NCI-H1436 (cell line): ENCODE measurements at regions not wholly inside any gene's neighbourhood (a gene's known extent, or its start where the extent isn't known, plus 50 kb on each side); places are given as distances from the start of the nearest gene placed in this dataset.
A peak's percentile ranks its signal among the peaks of the same experiment; 100 is the strongest.
"Not testable (repeated sequence)": the region's sequence is repeated elsewhere in the genome, so short reads cannot be mapped to it uniquely, and the experiment has no call there.

Experiments used
- DNase-seq: peaks from one replicate; lab custom pipeline; 2025; lab: John Stamatoyannopoulos, UW

DNA sequence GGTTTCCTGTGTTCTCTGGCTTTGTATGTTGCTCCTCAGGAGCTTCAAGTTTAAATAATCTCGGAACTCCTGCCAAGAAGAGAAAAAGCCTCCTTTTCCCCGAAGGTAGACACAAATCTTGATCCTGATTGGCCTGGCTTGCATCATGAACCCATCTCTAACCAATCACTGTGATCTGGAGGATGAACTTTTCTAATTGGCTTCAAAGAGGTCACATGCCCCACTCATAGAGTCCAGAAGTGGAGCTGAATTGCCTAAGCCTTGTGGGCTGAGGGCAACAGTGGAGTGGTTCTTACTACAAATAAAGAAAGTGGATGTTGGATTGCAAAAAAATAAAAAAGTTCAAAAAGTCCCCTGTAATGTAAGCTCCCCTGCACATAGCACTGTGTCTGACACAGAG lies 245.9 kb downstream of the MID1IP1 start:
- DNase-seq: no peak

GRCh38 chrX:39049975-39050374 lies 248.7 kb downstream of the MID1IP1 start:
- no peak for DNase-seq

- DNase-seq: no peak
Observed at GRCh38 chrX:39050427-39050826, 249.2 kb downstream of the MID1IP1 start.

GRCh38 chrX:39052751-39053150 lies 251.5 kb downstream of the MID1IP1 start:
- DNase-seq: no peak

DNA sequence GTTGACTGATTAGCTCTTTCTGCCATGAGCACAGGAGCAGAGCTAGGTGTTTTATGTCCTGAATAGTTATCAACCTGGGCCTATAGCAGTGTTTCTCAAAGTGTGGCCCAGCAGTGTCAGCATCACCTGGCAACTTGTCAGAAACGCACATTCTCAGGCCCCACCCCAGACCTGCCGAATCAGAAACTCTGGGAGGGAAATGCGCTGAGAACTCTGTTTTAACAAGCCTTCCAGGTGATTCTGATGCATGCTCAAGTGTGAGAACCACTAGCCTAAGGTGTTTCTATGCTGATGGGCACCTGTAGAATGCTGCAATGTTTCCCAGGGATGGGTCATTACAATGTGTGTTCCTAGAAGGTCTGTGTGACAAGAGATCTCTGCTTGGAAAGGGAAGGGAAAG lies 257.5 kb downstream of the MID1IP1 start:
- DNase-seq: no peak

DNA sequence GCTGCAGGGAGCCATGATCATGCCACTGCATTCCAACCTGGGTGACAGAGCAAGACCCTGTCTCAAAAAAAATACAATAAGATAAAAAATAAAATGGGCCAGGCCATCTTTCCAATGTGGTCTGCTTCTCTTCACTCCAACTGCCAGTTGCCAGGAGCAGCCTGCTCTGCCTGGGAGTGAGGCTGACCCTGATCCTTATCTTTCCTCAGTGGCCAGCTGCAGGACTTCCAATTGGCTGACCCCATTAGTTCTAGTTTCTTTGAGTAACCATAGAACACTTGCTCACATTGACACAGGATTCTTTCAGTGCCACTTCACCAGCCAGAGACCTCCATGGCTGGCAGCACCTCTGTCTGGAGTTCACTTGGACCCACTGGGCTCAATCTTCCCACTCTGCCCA lies 258.6 kb downstream of the MID1IP1 start:
- no peak for DNase-seq

DNA sequence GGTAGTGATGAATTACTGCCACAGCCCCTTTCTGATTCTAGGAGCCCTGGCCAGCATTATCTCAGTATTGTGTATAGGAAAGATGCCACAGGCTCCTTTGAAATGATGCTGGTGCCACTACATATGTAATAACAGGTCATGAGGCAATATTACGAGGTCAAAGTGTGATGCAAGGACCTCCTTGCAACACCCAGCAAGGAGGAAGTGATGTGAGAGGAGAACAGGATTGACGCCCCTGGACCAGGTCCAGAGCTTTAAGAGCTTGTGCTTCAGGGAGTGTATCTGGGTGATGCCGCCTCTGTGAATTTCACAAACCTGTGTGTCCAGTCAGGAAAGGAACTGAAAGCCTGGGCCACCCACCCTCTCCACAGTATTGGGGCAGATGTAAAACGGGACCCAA lies 261.8 kb downstream of the MID1IP1 start:
- no peak for DNase-seq

- no peak for DNase-seq
Observed at GRCh38 chrX:39063702-39064101, 262.4 kb downstream of the MID1IP1 start.

GRCh38 chrX:39065051-39065871 lies 264.0 kb downstream of the MID1IP1 start:
- DNase-seq: peak; percentile 51

GRCh38 chrX:39067866-39068265 lies 266.6 kb downstream of the MID1IP1 start:
- DNase-seq: no peak

DNA sequence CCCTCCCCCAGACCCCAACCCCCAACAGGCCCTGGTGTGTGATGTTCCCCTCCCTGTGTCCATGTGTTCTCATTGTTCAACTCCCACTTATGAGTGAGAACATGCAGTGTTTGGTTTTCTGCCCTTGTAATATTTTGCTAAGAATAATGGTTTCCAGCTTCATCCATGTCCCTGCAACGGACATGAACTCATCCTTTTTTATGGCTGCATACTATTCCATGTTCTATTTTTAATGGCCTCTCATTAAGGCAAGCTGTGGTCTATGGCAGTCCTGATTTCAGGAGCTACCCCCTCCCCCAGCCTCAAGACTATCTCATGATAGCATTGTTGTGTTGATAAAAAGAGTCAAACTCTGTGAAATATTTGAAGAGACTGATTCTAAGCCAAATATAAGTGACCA lies 267.4 kb downstream of the MID1IP1 start:
- DNase-seq: not testable (repeated sequence)

DNA sequence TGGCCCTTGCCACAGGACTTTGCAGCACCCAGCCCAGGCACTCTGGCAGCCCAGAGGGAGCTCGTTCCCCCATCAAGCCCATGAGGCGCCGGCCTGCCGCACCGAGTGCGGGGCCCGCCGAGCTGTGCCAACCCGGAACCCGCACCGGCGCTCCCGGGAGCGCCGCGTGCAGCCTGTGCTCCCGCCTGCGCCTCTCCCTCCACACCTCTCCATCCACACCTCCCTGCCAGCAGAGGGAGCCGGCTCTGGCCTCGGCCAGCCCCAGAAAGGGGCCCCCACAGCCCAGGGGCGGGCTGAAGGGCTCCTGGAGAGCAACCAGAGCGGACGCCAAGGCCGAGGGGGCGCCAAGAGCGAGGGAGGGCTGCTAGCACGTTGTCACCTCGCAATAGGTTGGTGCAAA lies 268.8 kb downstream of the MID1IP1 start:
- DNase-seq: no peak

DNA sequence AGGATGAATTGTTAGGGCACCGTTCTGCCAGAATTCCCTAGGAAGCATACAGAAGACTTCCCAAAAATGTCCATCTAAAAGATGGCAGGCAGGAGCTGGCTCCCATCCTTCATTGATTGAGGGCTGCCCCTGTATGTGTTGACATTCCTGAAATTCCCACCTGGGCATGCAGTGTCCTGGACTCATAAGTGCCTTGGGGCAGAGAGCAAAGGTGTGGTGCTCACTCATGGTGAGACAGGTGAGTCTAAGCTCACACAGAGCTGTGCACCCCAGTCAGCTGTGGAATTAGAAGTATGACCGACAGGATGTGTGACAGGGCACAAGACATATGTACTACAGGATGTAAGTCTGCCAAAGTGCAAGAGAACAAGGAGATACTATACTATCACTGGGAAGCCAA lies 271.9 kb downstream of the MID1IP1 start:
- DNase-seq: no peak

GRCh38 chrX:39096599-39096998 lies 295.3 kb downstream of the MID1IP1 start:
- no peak for DNase-seq

- no peak for DNase-seq
Observed at GRCh38 chrX:39104745-39105144, 303.5 kb downstream of the MID1IP1 start.

- DNase-seq: no peak
Observed at GRCh38 chrX:39112143-39112542, 310.9 kb downstream of the MID1IP1 start.

- DNase-seq: no peak
Observed at GRCh38 chrX:39115166-39115565, 313.9 kb downstream of the MID1IP1 start.

DNA sequence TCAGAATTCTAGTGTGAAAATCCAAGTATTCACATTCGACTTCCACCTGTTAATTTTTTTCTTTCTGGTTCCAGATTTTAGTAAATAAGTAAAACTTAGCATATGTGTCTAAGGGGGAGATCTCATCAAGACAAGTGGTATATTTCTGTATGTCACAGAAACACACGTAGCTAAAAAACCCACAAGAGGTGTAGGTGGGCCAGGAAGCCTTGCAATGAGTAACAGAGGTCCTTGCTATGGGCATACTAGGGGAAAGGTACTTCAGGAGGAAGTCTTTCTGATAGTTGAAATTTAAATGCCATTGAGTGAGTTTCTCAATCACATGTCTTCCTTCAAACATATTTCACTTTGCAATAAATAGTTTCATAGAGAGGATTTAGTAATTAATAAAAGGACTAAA lies 315.8 kb downstream of the MID1IP1 start:
- DNase-seq: no peak

DNA sequence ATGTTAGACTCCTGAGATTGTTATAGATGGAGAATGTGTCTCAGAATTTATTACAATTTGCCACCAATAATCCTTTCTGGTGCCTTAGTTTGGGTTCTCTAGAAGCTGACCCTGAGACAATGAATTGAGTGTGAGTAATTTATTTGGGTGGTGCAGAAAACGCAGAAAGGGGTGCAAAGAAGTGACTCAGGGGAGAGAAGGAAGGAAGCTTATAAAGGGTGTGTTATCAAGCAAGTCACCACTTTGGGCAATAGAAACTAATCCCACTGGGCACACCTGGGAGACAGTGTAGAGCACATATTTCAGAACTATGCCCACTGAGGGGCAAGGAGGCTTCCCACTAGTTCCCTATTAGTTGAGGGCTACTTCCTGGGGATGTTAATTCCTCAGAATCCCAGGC lies 320.6 kb downstream of the MID1IP1 start:
- DNase-seq: no peak

GRCh38 chrX:39125834-39126233 lies 324.6 kb downstream of the MID1IP1 start:
- no peak for DNase-seq

DNA sequence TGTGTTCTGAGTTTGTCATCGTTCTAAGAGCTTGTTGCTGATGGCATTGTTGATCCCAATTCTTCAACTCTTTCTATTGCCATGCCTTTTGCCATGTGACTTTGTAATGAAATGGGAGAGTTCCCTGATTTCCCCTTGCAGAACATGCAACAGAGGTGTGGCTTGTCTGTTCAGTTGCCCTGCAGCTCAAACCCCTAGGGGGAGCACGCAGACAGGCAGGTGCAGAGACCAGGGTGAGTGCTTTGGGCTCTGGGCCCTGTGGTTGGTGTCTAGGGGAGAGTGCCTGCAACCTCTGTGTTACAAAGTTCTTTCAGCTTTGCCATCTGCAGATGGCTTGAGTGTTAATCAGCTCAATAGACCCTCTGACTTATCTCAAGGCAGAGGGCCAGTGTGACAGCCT lies 332.7 kb downstream of the MID1IP1 start:
- DNase-seq: peak; percentile 51

- DNase-seq: no peak
Observed at GRCh38 chrX:39137363-39137954, 336.2 kb downstream of the MID1IP1 start.

GRCh38 chrX:39140581-39140980 lies 339.3 kb downstream of the MID1IP1 start:
- no peak for DNase-seq

GRCh38 chrX:39144323-39144722 lies 343.1 kb downstream of the MID1IP1 start:
- DNase-seq: no peak
